GM12874 (cell line): ENCODE measurements at regions not wholly inside any gene's neighbourhood (a gene's known extent, or its start where the extent isn't known, plus 50 kb on each side); places are given as distances from the start of the nearest gene placed in this dataset.

Experiments
- CTCF ChIP-seq: IDR thresholded peaks from 2 replicates; pipeline ENCODE4 v1.5.1; 2011; ENCODE audit warnings: low read depth, mild to moderate bottlenecking, control low read depth, low read length, moderate library complexity; ENCODE audit not compliant: insufficient read depth

DNA sequence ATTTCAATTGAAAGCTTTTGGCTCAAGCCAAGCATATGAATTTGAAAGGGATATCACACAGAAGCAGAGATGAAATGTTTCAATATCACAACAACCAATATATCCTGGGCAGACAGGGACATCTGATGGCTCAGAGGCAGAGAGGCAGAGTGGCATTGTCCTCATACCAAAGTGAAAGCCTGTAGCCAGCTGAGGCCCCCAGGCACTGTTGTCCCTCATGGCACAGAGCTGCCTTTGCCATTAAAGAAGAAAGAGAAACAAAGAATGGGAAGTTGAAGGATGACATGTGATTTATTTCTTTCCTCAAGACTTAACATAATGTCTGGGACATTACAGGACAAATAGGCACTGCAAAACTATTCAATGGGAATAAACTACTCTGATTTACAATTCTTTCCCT lies 504.3 kb upstream of the PCDH15 start:
- TF ChIP-seq CTCF, result no peak

GRCh38 chr10:55287346-55287745 lies 486.3 kb upstream of the PCDH15 start:
- TF ChIP-seq CTCF, result no peak

DNA sequence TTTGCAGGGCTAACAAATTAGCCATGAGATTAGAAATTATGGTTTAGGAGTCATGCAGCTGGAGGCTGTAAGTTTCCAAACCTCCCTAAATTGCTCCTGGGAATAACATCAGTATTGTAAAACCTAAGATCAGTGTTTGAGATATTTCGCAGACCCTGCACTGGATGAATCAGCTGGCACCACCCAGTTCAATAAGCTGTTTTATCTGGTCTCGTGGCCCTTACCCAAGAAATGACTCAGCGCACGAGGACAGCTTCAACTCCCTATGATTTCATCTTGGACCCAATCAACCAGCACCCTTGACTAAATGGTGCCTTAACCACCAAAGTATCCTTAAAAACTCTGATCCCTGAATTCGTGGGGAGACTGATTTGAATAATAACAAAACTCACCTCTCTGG lies 482.0 kb upstream of the PCDH15 start:
- no peak for TF ChIP-seq CTCF

DNA sequence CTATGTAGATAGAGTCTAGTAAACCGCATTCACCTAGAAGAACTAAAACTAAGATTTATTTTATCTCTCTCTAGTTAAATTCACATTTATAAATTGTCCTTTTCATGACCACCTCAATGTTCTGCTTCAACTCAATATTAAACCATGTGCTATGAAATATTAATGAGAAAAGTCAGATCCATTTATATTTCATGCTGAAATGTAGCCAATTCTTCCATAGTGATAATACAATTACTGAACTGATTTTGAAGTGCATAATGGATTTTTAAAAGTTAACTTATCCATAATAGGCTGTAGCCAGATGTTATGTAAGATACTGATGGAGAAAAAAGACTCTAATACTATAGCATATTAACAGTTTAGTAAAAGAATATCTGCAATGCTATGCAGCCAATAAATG lies 479.7 kb upstream of the PCDH15 start:
- TF ChIP-seq CTCF, result no peak

GRCh38 chr10:55277549-55277948 lies 476.5 kb upstream of the PCDH15 start:
- no peak for TF ChIP-seq CTCF

DNA sequence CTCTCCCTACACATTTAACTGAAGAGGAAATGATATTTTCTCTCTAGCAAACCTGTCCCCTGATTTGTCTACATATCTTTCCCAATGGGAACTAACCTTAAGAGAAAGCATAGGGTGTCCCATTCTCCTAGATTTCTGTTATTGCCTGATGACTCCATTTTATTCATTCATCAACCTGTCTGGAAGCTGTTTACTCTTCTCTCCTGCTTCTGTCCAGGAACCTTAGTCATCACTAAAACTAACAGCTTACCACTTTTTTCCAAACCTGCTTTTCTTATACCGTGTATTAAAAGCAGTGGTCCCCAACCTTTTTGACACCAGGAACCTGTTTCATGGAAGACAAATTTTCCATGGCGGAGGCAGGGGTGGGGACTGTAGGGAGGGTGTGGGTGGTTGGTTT lies 473.3 kb upstream of the PCDH15 start:
- no peak for TF ChIP-seq CTCF

DNA sequence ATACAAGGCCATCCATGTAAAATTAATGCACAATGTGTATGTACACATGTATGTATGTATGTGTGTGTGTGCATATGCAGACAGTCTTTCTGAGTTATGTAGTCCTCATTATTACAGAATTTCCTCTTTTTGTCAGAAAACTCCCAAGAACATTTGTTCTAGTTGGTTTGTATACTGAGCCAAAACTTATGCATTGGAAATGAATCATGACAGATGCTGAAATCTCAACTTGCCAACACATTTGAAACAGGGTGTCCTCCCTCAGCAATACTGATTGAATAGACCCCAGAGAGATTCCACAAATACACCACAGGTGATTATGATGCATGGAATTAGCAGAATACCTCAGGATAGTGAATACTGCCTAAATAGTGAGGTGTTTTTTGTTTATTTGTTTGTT lies 472.9 kb upstream of the PCDH15 start:
- TF ChIP-seq CTCF, result no peak

GRCh38 chr10:55272886-55273285 lies 471.9 kb upstream of the PCDH15 start:
- no peak for TF ChIP-seq CTCF
